H9 (cell line): ENCODE measurements at regions not wholly inside any gene's neighbourhood (a gene's known extent, or its start where the extent isn't known, plus 50 kb on each side); places are given as distances from the start of the nearest gene placed in this dataset.

Experiments
- DNase-seq: peaks from one replicate; pipeline ENCODE4 v3.0.0-alpha.2; 2017
- H2AFZ ChIP-seq: one replicate; pipeline ENCODE4 v1.6.1; 2013; ENCODE audit warnings: mild to moderate bottlenecking, low read length, control low read depth, moderate library complexity
- H2AK5ac ChIP-seq: 2 replicates; pipeline ENCODE4 v1.6.1; 2013; ENCODE audit warnings: low read length, control low read depth, mixed read lengths; ENCODE audit not compliant: insufficient read length
- H2BK120ac ChIP-seq: one replicate; pipeline ENCODE4 v1.6.1; 2013; ENCODE audit warnings: low read depth, mild to moderate bottlenecking, low read length, control low read depth, inconsistent platforms; ENCODE audit not compliant: poor library complexity, severe bottlenecking
- H2BK12ac ChIP-seq: 2 replicates; pipeline ENCODE4 v1.6.1; 2013; ENCODE audit warnings: low read length, control low read depth, mixed read lengths, low read depth; ENCODE audit not compliant: insufficient read length
- H2BK15ac ChIP-seq: 2 replicates; pipeline ENCODE4 v1.6.1; 2013; ENCODE audit warnings: low read depth, low read length, control low read depth
- H2BK20ac ChIP-seq: one replicate; pipeline ENCODE4 v1.6.1; 2013; ENCODE audit warnings: low read depth, mild to moderate bottlenecking, low read length, control low read depth, inconsistent platforms; ENCODE audit not compliant: poor library complexity, severe bottlenecking
- H2BK5ac ChIP-seq: 2 replicates; pipeline ENCODE4 v1.6.1; 2013; ENCODE audit warnings: low read length, control low read depth, mixed read lengths; ENCODE audit not compliant: insufficient read length
- H3K14ac ChIP-seq: 2 replicates; pipeline ENCODE4 v1.6.1; 2013; ENCODE audit warnings: low read length, control low read depth; ENCODE audit not compliant: insufficient read depth
- H3K18ac ChIP-seq: 2 replicates; pipeline ENCODE4 v1.6.1; 2013; ENCODE audit warnings: low read depth, mild to moderate bottlenecking, mixed read lengths, low read length, control low read depth; ENCODE audit not compliant: insufficient read length
- H3K23ac ChIP-seq: 2 replicates; pipeline ENCODE4 v1.6.1; 2013; ENCODE audit warnings: low read length, control low read depth, mixed read lengths, low read depth; ENCODE audit not compliant: insufficient read length
- H3K23me2 ChIP-seq: 2 replicates; pipeline ENCODE4 v1.6.1; 2013; ENCODE audit warnings: low read depth, mild to moderate bottlenecking, mixed read lengths, low read length, control low read depth; ENCODE audit not compliant: insufficient read length, poor library complexity, severe bottlenecking
- H3K27ac ChIP-seq: 2 replicates; pipeline ENCODE4 v1.5.1; 2013; ENCODE audit warnings: low read length, control low read depth, mixed read lengths, low read depth; ENCODE audit not compliant: insufficient read length
- H3K27me3 ChIP-seq: 2 replicates; pipeline ENCODE4 v1.6.1; 2013; ENCODE audit warnings: low read length, control low read depth, inconsistent platforms; ENCODE audit not compliant: insufficient read depth
- H3K4ac ChIP-seq: 2 replicates; pipeline ENCODE4 v1.6.1; 2013; ENCODE audit warnings: low read depth, mild to moderate bottlenecking, control low read depth, inconsistent platforms, low read length, moderate library complexity
- H3K4me1 ChIP-seq: 2 replicates; pipeline ENCODE4 v1.6.1; 2013; ENCODE audit warnings: low read length, control low read depth, inconsistent platforms; ENCODE audit not compliant: insufficient read depth
- H3K4me2 ChIP-seq: 2 replicates; pipeline ENCODE4 v1.6.1; 2013; ENCODE audit warnings: low read length, control low read depth, mixed read lengths; ENCODE audit not compliant: insufficient read length, insufficient read depth
- H3K56ac ChIP-seq: 2 replicates; pipeline ENCODE4 v1.6.1; 2013; ENCODE audit warnings: low read depth, mild to moderate bottlenecking, mixed read lengths, low read length, control low read depth; ENCODE audit not compliant: insufficient read length
- H3K79me1 ChIP-seq: 2 replicates; pipeline ENCODE4 v1.6.1; 2013; ENCODE audit warnings: low read depth, mild to moderate bottlenecking, moderate library complexity, low read length, control low read depth, inconsistent platforms; ENCODE audit not compliant: insufficient read depth, poor library complexity, severe bottlenecking
- H3K79me2 ChIP-seq: 2 replicates; pipeline ENCODE4 v1.6.1; 2013; ENCODE audit warnings: low read length, control low read depth, inconsistent platforms; ENCODE audit not compliant: insufficient read depth
- H3K9ac ChIP-seq: 2 replicates; pipeline ENCODE4 v1.6.1; 2013; ENCODE audit warnings: low read length, control low read depth, mixed read lengths; ENCODE audit not compliant: insufficient read length; ENCODE audit errors: extremely low read depth
- H3K9me3 ChIP-seq: one replicate; pipeline ENCODE4 v1.6.1; 2013; ENCODE audit warnings: low read depth, low read length, inconsistent platforms; ENCODE audit not compliant: control insufficient read depth
- H3T11ph ChIP-seq: one replicate; pipeline ENCODE4 v1.6.1; 2013; ENCODE audit warnings: mild to moderate bottlenecking, low read length, control low read depth, inconsistent platforms
- H4K20me1 ChIP-seq: one replicate; pipeline ENCODE4 v1.6.1; 2013; ENCODE audit not compliant: control insufficient read depth, insufficient read length, insufficient read depth
- H4K5ac ChIP-seq: 2 replicates; pipeline ENCODE4 v1.6.1; 2013; ENCODE audit warnings: low read depth, mild to moderate bottlenecking, mixed read lengths, low read length, control low read depth; ENCODE audit not compliant: insufficient read length
- H4K8ac ChIP-seq: replicated peaks from 2 replicates; pipeline ENCODE4 v1.6.1; 2013; ENCODE audit warnings: low read length, control low read depth, mixed read lengths, low read depth; ENCODE audit not compliant: insufficient read length
- H4K91ac ChIP-seq: 2 replicates; pipeline ENCODE4 v1.6.1; 2013; ENCODE audit warnings: low read depth, mild to moderate bottlenecking, moderate library complexity, mixed read lengths, low read length, control low read depth; ENCODE audit not compliant: insufficient read length
- H3K27ac Mint-ChIP-seq, 3 experiments: 2 replicates in 2 of 3; 3 replicates in 1 of 3; pipeline ENCODE4 v1.8.0; 2020 to 2021; ENCODE audit warnings: mixed read lengths in 3 of 3, mild to moderate bottlenecking in 1 of 3, moderate library complexity in 1 of 3
- H3K27me3 Mint-ChIP-seq: 2 replicates; pipeline ENCODE4 v1.8.0; 2021; ENCODE audit warnings: low read depth, mild to moderate bottlenecking, moderate library complexity, mixed read lengths
- H3K36me3 Mint-ChIP-seq, 3 experiments: 2 replicates in 2 of 3; 3 replicates in 1 of 3; pipeline ENCODE4 v1.8.0; 2020 to 2021; ENCODE audit warnings: low read depth in 3 of 3, mixed read lengths in 3 of 3; ENCODE audit not compliant: insufficient read depth in 1 of 3
- H3K4me1 Mint-ChIP-seq, 2 experiments: 2 replicates each; pipeline ENCODE4 v1.8.0; 2020; ENCODE audit warnings: mixed read lengths in 2 of 2
- H3K4me3 Mint-ChIP-seq, 2 experiments: 2 replicates in 1 of 2; 3 replicates in 1 of 2; pipeline ENCODE4 v1.8.0; 2020 to 2021; ENCODE audit warnings: mild to moderate bottlenecking in 2 of 2, mixed read lengths in 2 of 2, moderate library complexity in 1 of 2
- H3K9me3 Mint-ChIP-seq, 2 experiments: 2 replicates in 1 of 2; 3 replicates in 1 of 2; pipeline ENCODE4 v1.8.0; 2020; ENCODE audit warnings: mild to moderate bottlenecking in 2 of 2, mixed read lengths in 2 of 2, moderate library complexity in 1 of 2
- WGBS: extraction: QIAGEN DNeasy Blood & Tissue Kit; methylation state at CpG from one replicate; pipeline ENCODE4 v1.1.7; 2013; ENCODE audit warnings: missing lambda C conversion rate, low lambda C conversion rate, mixed read lengths; ENCODE audit not compliant: insufficient read length; ENCODE audit errors: extremely low coverage; 5-methylcytosine and 5-hydroxymethylcytosine counted together
- TF ChIP-seq, protein P1 (sequence below): fragments of 200-600 bp; sonication (generic); conservative IDR thresholded peaks from 3 replicates; pipeline ENCODE4 v1.8.0; 2021; ENCODE audit warnings: antibody characterized with exemption, mild to moderate bottlenecking

DNA sequence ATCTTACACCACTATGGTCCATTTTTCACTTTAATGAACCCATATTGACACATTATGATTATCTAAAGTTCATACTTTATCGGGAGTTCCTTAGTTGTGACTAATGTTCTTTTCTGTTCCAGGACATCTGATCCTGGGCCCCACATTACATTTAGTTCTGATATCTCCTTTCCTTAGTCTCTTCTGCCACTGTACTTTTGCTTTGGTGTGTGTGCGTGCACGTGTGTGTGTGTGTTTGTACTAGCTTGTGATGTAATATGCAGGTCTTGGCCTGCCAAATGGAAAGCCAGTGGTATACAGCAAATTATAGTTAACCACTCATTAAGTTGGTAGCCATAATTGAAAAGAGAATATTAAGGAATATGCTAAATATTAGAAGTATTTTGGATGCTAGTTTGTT is 88.0 kb downstream of the CDC42EP3 start:
- Histone ChIP-seq H2AFZ (no peak overlapping the region), H2BK5ac (no peak overlapping the region), H4K20me1 (no peaks in the 10 kb centered on the region), H3K27me3 (no peaks in the 10 kb centered on the region), H3K18ac (no peak overlapping the region), H3K79me2 (no peaks in the 10 kb centered on the region), H3K56ac (no peak overlapping the region), H3K27ac (no peak overlapping the region), H2BK12ac (no peak overlapping the region), H3K9ac (no peak overlapping the region), H4K8ac (no peak overlapping the region), H3K4ac (no peak overlapping the region), H3K23me2 (no peaks in the 10 kb centered on the region), H3K79me1 (no peaks in the 10 kb centered on the region), H3T11ph (no peak overlapping the region), H2BK15ac (no peak overlapping the region), H2BK120ac (no peak overlapping the region), H4K91ac (no peak overlapping the region), H2AK5ac (no peak overlapping the region), H3K14ac (no peak overlapping the region), H2BK20ac (no peak overlapping the region), H4K5ac (no peak overlapping the region), H3K9me3 (no peaks in the 10 kb centered on the region), H3K23ac (no peak overlapping the region), H3K4me2 (no peak overlapping the region), H3K4me1 (peaks cover 14% of the 10 kb centered on the region)
- DNase-seq = no peak
- H3K4me1 Mint-ChIP-seq = peaks cover 29 to 35% of the 10 kb centered on the region in 2 experiments
- no peak overlapping the region for H3K4me3 Mint-ChIP-seq
- H3K9me3 Mint-ChIP-seq = peaks cover 3 to 9% of the 10 kb centered on the region in 2 experiments
- TF ChIP-seq, protein P1, sequence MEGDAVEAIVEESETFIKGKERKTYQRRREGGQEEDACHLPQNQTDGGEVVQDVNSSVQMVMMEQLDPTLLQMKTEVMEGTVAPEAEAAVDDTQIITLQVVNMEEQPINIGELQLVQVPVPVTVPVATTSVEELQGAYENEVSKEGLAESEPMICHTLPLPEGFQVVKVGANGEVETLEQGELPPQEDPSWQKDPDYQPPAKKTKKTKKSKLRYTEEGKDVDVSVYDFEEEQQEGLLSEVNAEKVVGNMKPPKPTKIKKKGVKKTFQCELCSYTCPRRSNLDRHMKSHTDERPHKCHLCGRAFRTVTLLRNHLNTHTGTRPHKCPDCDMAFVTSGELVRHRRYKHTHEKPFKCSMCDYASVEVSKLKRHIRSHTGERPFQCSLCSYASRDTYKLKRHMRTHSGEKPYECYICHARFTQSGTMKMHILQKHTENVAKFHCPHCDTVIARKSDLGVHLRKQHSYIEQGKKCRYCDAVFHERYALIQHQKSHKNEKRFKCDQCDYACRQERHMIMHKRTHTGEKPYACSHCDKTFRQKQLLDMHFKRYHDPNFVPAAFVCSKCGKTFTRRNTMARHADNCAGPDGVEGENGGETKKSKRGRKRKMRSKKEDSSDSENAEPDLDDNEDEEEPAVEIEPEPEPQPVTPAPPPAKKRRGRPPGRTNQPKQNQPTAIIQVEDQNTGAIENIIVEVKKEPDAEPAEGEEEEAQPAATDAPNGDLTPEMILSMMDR = no peak
- H3K27ac Mint-ChIP-seq = no peak overlapping the region
- H3K27me3 Mint-ChIP-seq = no peaks in the 10 kb centered on the region
- WGBS = no CpG with 5 or more reads among the region's 3 CpGs
- peaks cover 0 to 7% (median 4%) of the 10 kb centered on the region in 3 experiments; a peak in 5 of 7 replicates for H3K36me3 Mint-ChIP-seq
